H1 (cell line): ENCODE measurements at regions not wholly inside any gene's neighbourhood (a gene's known extent, or its start where the extent isn't known, plus 50 kb on each side); places are given as distances from the start of the nearest gene placed in this dataset.

ENCODE experiments used
- CHD7 ChIP-seq: fragments of 300-600 bp; sonication (generic); IDR thresholded peaks from 2 replicates; pipeline ENCODE4 v1.7.1; 2012; ENCODE audit warnings: low read length, moderate library complexity, mild to moderate bottlenecking, inconsistent platforms; ENCODE audit not compliant: insufficient replicate concordance
- HDAC6 ChIP-seq: IDR thresholded peaks from one replicate; pipeline ENCODE4 v1.7.1; 2012; ENCODE audit warnings: low read depth, mild to moderate bottlenecking, inconsistent platforms, low read length, moderate library complexity

DNA sequence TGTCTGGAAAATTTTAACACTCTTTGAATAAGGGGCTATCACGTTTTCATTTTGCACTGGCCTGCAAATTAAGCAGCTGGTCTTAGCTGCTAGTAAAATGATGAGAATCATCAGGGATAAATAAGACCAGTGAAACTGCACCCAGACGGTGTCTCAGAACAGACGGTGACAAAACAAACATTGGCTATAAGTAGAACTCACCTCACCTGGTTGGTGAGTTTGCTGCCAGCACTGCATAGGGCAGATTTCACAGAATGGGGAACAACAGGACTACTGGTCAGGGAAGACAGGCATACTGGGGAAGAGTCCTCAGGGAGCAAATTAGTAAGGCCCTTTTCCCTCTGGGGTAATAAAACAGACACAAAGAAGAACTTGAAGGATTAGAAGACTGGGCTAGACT lies 175.9 kb upstream of the CITED2 start (continued):
- TF ChIP-seq CHD7 (no peak), HDAC6 (no peak)
- TF ChIP-seq, all 59 proteins: peak for 0
